ENCODE measurements at regions not wholly inside any gene's neighbourhood (a gene's known extent, or its start where the extent isn't known, plus 50 kb on each side); places are given as distances from the start of the nearest gene placed in this dataset.

DNA sequence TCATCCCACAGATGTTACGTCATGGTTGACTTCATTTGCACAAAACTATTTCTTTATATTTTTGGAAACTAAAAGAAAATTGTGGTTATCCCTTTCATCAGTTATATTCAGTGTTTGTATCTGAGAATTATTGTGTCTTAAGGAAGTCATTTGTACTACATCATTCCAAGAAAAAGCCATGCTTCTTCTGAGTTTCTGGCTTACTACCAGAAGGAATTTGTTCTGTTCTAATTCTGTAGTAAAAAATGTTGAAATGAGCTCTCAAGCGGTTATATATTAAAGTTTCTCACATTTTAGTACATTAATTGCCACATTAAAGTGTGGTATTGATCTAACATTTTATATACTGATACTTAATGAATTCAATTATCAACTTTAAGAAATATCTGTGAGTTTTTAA, 1844.5 kb downstream of the PCDH7 start:
- WGBS: 64% methylated on average over 2 of the region's 2 CpGs
- TF ChIP-seq EP300 (IDR thresholded peaks at IDR 0.05): no peak
- intact Hi-C loops (cut with DNase I): no loop called here

DNA sequence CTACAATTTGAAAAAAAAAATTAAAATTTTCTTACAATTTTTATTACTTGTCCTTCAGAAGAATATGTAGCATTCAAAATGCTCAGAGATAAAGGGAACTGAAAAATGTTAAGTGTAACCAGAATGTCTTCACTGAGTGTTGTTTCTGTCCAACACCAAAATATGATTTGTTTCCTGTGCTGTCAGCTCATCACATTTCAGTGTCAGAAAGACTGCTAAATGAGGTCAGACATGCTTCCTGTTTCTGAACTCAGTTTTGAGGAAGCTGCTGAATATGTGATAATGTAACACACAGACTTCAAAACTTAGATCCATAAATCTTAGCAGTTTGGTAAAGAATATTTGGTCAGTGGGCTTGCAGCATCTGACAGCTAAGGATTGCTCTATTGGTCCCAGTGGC, 1849.7 kb downstream of the PCDH7 start:
- no peak overlapping the region for H3K27ac ChIP-seq (replicated peaks in 1 of 4)
- H3K27me3 ChIP-seq: no peaks in the 10 kb centered on the region
- H3K9me3 ChIP-seq: no peaks in the 10 kb centered on the region
- no peak for DNase-seq (ENCODE audit: extremely low spot score)
- no peaks in the 10 kb centered on the region for H3K4me1 ChIP-seq
- no peak overlapping the region for H3K4me3 ChIP-seq
- intact Hi-C loops (cut with DNase I): no loop called here
- no peak for TF ChIP-seq EP300 (IDR thresholded peaks at IDR 0.05)
- TF ChIP-seq, protein P1, sequence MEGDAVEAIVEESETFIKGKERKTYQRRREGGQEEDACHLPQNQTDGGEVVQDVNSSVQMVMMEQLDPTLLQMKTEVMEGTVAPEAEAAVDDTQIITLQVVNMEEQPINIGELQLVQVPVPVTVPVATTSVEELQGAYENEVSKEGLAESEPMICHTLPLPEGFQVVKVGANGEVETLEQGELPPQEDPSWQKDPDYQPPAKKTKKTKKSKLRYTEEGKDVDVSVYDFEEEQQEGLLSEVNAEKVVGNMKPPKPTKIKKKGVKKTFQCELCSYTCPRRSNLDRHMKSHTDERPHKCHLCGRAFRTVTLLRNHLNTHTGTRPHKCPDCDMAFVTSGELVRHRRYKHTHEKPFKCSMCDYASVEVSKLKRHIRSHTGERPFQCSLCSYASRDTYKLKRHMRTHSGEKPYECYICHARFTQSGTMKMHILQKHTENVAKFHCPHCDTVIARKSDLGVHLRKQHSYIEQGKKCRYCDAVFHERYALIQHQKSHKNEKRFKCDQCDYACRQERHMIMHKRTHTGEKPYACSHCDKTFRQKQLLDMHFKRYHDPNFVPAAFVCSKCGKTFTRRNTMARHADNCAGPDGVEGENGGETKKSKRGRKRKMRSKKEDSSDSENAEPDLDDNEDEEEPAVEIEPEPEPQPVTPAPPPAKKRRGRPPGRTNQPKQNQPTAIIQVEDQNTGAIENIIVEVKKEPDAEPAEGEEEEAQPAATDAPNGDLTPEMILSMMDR (IDR thresholded peaks at IDR 0.05): no peak
- no peak for TF ChIP-seq POLR2A (IDR thresholded peaks at IDR 0.05; ENCODE audit: low read depth)
- TF ChIP-seq POLR2AphosphoS5 (IDR thresholded peaks at IDR 0.05): no peak
- no peaks in the 10 kb centered on the region for H3K36me3 ChIP-seq

More for the DNA sequence above, 1844.5 kb downstream of the PCDH7 start:
- DNase-seq (ENCODE audit: extremely low spot score): no peak
- Histone ChIP-seq H3K4me3 (no peak overlapping the region), H3K4me1 (no peaks in the 10 kb centered on the region), H3K27ac (replicated peaks in 1 of 4) (no peak overlapping the region), H3K9me3 (no peaks in the 10 kb centered on the region), H3K36me3 (no peaks in the 10 kb centered on the region), H3K27me3 (no peaks in the 10 kb centered on the region)

DNA sequence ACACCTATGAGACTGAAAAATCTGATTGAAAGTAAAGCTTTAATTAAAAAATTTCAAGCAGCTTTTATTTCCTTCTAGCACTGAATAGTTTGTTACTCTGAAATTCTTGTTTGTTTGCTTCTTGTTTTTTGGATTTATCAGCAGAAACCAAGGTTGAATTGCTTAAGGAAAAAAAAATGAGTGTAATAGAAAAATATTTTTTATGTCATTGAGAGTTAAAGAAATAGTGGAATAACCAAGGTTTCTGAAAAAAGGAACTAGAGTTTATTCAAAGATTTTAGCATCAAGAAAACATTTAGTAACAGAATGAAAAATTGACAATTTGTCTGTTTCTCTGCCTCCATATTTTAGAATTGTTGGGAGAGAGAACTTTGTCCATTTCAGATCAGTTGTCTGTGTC, 1852.2 kb downstream of the PCDH7 start:
- intact Hi-C loops (cut with DNase I): no loop called here
- no peaks in the 10 kb centered on the region for H3K9me3 ChIP-seq

DNA sequence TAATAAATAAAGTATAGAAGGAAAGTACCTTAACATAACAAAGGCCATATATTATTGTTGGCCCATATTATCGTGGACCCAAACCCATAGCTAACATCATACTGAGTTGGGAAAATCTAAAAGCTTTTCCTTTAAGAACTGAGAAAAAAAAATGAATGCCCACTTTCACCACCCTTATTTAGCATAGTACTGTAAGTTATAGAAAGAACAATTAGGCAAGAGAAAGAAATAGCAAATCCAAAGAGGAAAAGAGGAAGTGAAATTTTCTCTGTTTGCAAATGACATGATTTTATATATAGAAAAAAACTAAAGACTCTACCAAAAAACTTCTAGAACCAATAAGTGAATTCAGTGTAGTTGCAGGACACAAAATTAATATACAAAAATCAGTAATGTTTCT, 1854.6 kb downstream of the PCDH7 start:
- Histone ChIP-seq H3K4me1 (no peaks in the 10 kb centered on the region), H3K9me3 (no peaks in the 10 kb centered on the region), H3K27me3 (no peaks in the 10 kb centered on the region), H3K27ac (replicated peaks in 1 of 4) (no peak overlapping the region), H3K4me3 (no peak overlapping the region), H3K36me3 (no peaks in the 10 kb centered on the region)
- DNase-seq (ENCODE audit: extremely low spot score): no peak
- TF ChIP-seq, protein P1 (IDR thresholded peaks at IDR 0.05): no peak
- intact Hi-C loops (cut with DNase I): no loop called here
- 81% methylated on average over 1 of the region's 1 CpG for WGBS

More for the DNA sequence above, 1852.2 kb downstream of the PCDH7 start:
- Histone ChIP-seq H3K27ac (replicated peaks in 1 of 4) (no peak overlapping the region), H3K27me3 (no peaks in the 10 kb centered on the region), H3K36me3 (no peaks in the 10 kb centered on the region), H3K4me3 (no peak overlapping the region), H3K4me1 (no peaks in the 10 kb centered on the region)
- no peak for DNase-seq (ENCODE audit: extremely low spot score)
- TF ChIP-seq, protein P1 (IDR thresholded peaks at IDR 0.05): no peak
- TF ChIP-seq POLR2AphosphoS5 (IDR thresholded peaks at IDR 0.05) (no peak), EP300 (IDR thresholded peaks at IDR 0.05) (no peak)

DNA sequence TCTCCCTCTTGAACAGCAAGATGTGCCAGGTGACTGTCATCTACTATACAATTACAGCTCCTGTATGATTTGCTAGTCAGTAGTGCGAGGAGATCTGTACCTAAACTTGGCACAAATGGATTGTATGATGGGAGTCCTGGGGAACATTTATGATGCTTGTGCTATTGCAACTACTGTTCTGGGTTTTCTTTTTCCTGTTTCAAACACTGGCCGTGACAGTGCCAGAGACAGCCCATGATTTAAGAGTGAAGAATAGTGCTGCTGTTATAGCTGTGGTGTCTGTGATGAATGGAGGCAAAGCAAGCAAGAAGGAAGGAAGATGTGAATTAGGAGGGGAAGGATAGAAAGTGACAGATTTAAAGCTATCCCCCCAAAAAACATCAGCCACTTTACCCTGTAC, 1868.9 kb downstream of the PCDH7 start:
- Histone ChIP-seq H3K27me3 (peaks cover 0 to 2% (median 0%) of the 10 kb centered on the region in 4 donors), H3K4me1 (no peaks in the 10 kb centered on the region), H3K4me3 (no peak overlapping the region), H3K36me3 (no peaks in the 10 kb centered on the region), H3K27ac (replicated peaks in 1 of 4) (no peak overlapping the region), H3K9me3 (no peaks in the 10 kb centered on the region)
- no peak for DNase-seq (ENCODE audit: extremely low spot score)
- WGBS: 15% methylated on average over 2 of the region's 2 CpGs
- no peak for TF ChIP-seq POLR2AphosphoS5 (IDR thresholded peaks at IDR 0.05)
- no peak for TF ChIP-seq EP300 (IDR thresholded peaks at IDR 0.05)
- TF ChIP-seq POLR2A (IDR thresholded peaks at IDR 0.05; ENCODE audit: low read depth): no peak
- intact Hi-C loops (cut with DNase I): no loop called here

DNA sequence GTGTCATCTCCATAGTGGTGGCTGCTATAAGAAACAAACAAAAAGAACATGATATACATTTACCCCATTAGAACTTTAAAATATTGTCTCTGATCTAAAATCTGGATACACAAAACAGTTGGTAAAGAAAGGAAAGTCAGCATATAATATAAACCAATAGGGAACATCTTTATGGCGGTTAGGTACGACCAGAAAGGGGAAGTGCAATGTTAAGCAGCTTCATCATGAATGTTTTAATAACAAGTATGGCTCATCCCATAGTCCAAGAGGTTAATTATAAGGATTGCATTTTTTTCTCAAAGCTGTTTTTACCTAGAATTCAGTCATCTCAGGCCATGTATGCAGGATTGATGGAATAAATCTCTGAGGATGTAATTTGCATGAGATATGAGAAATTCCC, 1869.7 kb downstream of the PCDH7 start:
- Histone ChIP-seq H3K27me3 (peaks cover 0 to 2% (median 0%) of the 10 kb centered on the region in 4 donors), H3K9me3 (no peaks in the 10 kb centered on the region), H3K4me1 (no peaks in the 10 kb centered on the region), H3K36me3 (no peaks in the 10 kb centered on the region), H3K4me3 (no peak overlapping the region), H3K27ac (replicated peaks in 1 of 4) (no peak overlapping the region)
- DNase-seq (ENCODE audit: extremely low spot score): no peak
- intact Hi-C loops (cut with DNase I): no loop called here
- 66% methylated on average over 2 of the region's 2 CpGs for WGBS
- TF ChIP-seq POLR2AphosphoS5 (IDR thresholded peaks at IDR 0.05) (no peak), POLR2A (IDR thresholded peaks at IDR 0.05; ENCODE audit: low read depth) (no peak), EP300 (IDR thresholded peaks at IDR 0.05) (no peak)
- TF ChIP-seq, protein P1 (IDR thresholded peaks at IDR 0.05): no peak
